MM.1S (cell line): ENCODE measurements at regions not wholly inside any gene's neighbourhood (a gene's known extent, or its start where the extent isn't known, plus 50 kb on each side); places are given as distances from the start of the nearest gene placed in this dataset.
"Not testable (repeated sequence)": the region's sequence is repeated elsewhere in the genome, so short reads cannot be mapped to it uniquely, and the experiment has no call there.

Source experiments
- DNase-seq: peaks from one replicate; pipeline ENCODE4 v3.0.0-alpha.2; 2015
- H2AFZ ChIP-seq: fragments of 300-600 bp; sonication (generic); 2 replicates; pipeline ENCODE4 v1.6.0; 2016; ENCODE audit warnings: antibody characterized with exemption, low read length
- H3F3A ChIP-seq: fragments of 300-600 bp; sonication (generic); 2 replicates; pipeline ENCODE4 v1.6.1; 2016; ENCODE audit warnings: mild to moderate bottlenecking, antibody characterized with exemption, low read length, moderate library complexity, mixed read lengths; ENCODE audit not compliant: insufficient read depth
- H3K27ac ChIP-seq: fragments of 300-600 bp; sonication (generic); 2 replicates; pipeline ENCODE4 v1.5.1; 2016; ENCODE audit warnings: mild to moderate bottlenecking, low read length
- H3K27me3 ChIP-seq: fragments of 300-600 bp; sonication (generic); replicated peaks from 2 replicates; pipeline ENCODE4 v1.6.0; 2016; ENCODE audit warnings: low read length; ENCODE audit not compliant: insufficient read depth
- H3K36me3 ChIP-seq: fragments of 300-600 bp; sonication (generic); replicated peaks from 2 replicates; pipeline ENCODE4 v1.6.1; 2016; ENCODE audit warnings: mild to moderate bottlenecking, low read length, mixed read lengths; ENCODE audit not compliant: insufficient read depth
- H3K4me1 ChIP-seq: fragments of 300-600 bp; sonication (generic); 2 replicates; pipeline ENCODE4 v1.6.1; 2016; ENCODE audit warnings: low read length, mixed read lengths
- H3K4me2 ChIP-seq: fragments of 300-600 bp; sonication (generic); 2 replicates; pipeline ENCODE4 v1.6.0; 2016; ENCODE audit warnings: low read depth, low read length
- H3K4me3 ChIP-seq: fragments of 300-600 bp; sonication (generic); 2 replicates; pipeline ENCODE4 v1.5.1; 2016; ENCODE audit warnings: low read length, mixed read lengths
- H3K79me2 ChIP-seq: fragments of 300-600 bp; sonication (generic); 2 replicates; pipeline ENCODE4 v1.6.1; 2016; ENCODE audit warnings: mixed run types, low read length, mixed read lengths
- H3K9ac ChIP-seq: fragments of 300-600 bp; sonication (generic); 2 replicates; pipeline ENCODE4 v1.6.1; 2016; ENCODE audit warnings: low read length, mixed read lengths
- H3K9me2 ChIP-seq: fragments of 300-600 bp; sonication (generic); replicated peaks from 2 replicates; pipeline ENCODE4 v1.6.1; 2016; ENCODE audit warnings: mild to moderate bottlenecking, low read length, mixed read lengths; ENCODE audit not compliant: insufficient read depth
- H3K9me3 ChIP-seq: fragments of 300-600 bp; sonication (generic); replicated peaks from 2 replicates; pipeline ENCODE4 v1.6.1; 2016; ENCODE audit warnings: mild to moderate bottlenecking, low read length, mixed read lengths; ENCODE audit not compliant: insufficient read depth
- H4K20me1 ChIP-seq: fragments of 300-600 bp; sonication (generic); 2 replicates; pipeline ENCODE4 v1.6.1; 2016; ENCODE audit warnings: mild to moderate bottlenecking, low read length, moderate library complexity, mixed read lengths; ENCODE audit not compliant: insufficient read depth
- CTCF ChIP-seq: fragments of 300-600 bp; sonication (generic); IDR thresholded peaks from 2 replicates; pipeline ENCODE4 v1.5.1; 2016; ENCODE audit warnings: antibody characterized with exemption, low read length, mixed read lengths
- EZH2 ChIP-seq: fragments of 300-600 bp; sonication (generic); optimal IDR thresholded peaks from 2 replicates; pipeline ENCODE3; 2017; ENCODE audit warnings: low read depth, mild to moderate bottlenecking, antibody characterized with exemption, low read length, mixed read lengths
- EZH2phosphoT487 ChIP-seq: fragments of 300-600 bp; sonication (generic); IDR thresholded peaks from 2 replicates; pipeline ENCODE4 v1.6.1; 2018; ENCODE audit warnings: antibody characterized with exemption, low read length

GRCh38 chrX:25873196-25873595 lies 264.9 kb upstream of the MAGEB18 start:
- H3K27me3 ChIP-seq, result no peaks in the 10 kb centered on the region
- no peak overlapping the region for H3K27ac ChIP-seq
- no peaks in the 10 kb centered on the region for H3F3A ChIP-seq
- TF ChIP-seq EZH2, result no peak
- no peak for TF ChIP-seq CTCF
- TF ChIP-seq EZH2phosphoT487, result no peak
- no peak overlapping the region for H2AFZ ChIP-seq
- no peak overlapping the region for H3K9ac ChIP-seq
- no peaks in the 10 kb centered on the region for H3K36me3 ChIP-seq
- no peaks in the 10 kb centered on the region for H4K20me1 ChIP-seq
- H3K4me2 ChIP-seq, result no peak overlapping the region
- no peaks in the 10 kb centered on the region for H3K79me2 ChIP-seq
- H3K4me1 ChIP-seq, result no peaks in the 10 kb centered on the region
- H3K4me3 ChIP-seq, result no peak overlapping the region
- H3K9me3 ChIP-seq, result no peaks in the 10 kb centered on the region
- H3K9me2 ChIP-seq, result no peaks in the 10 kb centered on the region
- DNase-seq, result no peak

DNA sequence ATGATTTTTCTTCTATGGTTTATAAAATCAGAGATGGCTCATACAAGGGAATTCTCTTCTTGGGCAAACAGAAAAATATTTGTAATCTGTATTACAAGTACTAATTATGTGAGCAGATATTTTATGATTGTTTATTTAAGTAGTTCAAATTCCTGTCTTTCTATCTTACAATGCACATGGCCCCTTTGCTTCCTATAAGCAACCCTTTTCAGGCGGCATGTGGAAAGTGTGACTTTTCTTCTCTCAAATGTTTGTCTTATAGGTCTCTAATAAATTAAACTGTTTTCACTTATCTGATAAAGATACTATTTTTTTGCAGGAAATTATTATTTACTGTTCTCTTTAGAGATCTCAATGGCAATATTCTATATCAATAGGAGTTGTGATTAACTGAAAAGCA lies 259.3 kb upstream of the MAGEB18 start:
- H3F3A ChIP-seq, result no peaks in the 10 kb centered on the region
- H3K9ac ChIP-seq, result no peak overlapping the region
- H3K36me3 ChIP-seq, result no peaks in the 10 kb centered on the region
- DNase-seq, result no peak
- H4K20me1 ChIP-seq, result no peaks in the 10 kb centered on the region
- H3K4me2 ChIP-seq, result no peak overlapping the region
- no peaks in the 10 kb centered on the region for H3K9me2 ChIP-seq
- H3K27me3 ChIP-seq, result no peaks in the 10 kb centered on the region
- H3K4me1 ChIP-seq, result no peaks in the 10 kb centered on the region
- no peaks in the 10 kb centered on the region for H3K79me2 ChIP-seq
- no peak overlapping the region for H3K27ac ChIP-seq
- TF ChIP-seq EZH2phosphoT487, result no peak
- no peak for TF ChIP-seq CTCF
- TF ChIP-seq EZH2, result no peak
- no peak overlapping the region for H2AFZ ChIP-seq
- H3K4me3 ChIP-seq, result no peak overlapping the region
- no peaks in the 10 kb centered on the region for H3K9me3 ChIP-seq

- not testable (repeated sequence) for H3K4me3 ChIP-seq, H3F3A ChIP-seq, H3K9ac ChIP-seq, H4K20me1 ChIP-seq, H3K36me3 ChIP-seq, H2AFZ ChIP-seq, H3K9me3 ChIP-seq, H3K9me2 ChIP-seq, H3K27ac ChIP-seq, H3K4me1 ChIP-seq, H3K79me2 ChIP-seq, H3K4me2 ChIP-seq, H3K27me3 ChIP-seq, DNase-seq
Observed at GRCh38 chrX:25882503-25882902, 255.6 kb upstream of the MAGEB18 start.

DNA sequence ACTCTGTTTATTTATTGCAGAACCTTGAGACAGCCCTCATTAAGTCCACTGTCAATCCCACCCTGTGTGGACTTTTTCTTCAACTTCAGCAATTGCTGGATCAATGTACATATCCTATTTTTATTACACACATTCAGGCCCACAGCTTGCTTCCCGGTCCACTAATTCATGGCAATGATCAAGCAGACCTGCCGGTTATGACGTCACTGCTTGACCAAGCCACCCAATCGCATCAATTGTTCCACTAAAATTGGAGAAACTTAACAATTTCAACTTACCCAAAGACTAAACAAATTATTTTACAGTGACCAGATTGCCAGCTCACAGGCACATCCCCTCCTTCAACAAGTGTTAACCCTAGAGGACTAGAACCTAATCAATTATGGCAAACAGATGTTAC lies 240.4 kb upstream of the MAGEB18 start:
- Histone ChIP-seq H3K9me3 (no peaks in the 10 kb centered on the region), H3K4me3 (no peak overlapping the region), H2AFZ (no peak overlapping the region), H3K9ac (no peak overlapping the region), H3K4me1 (no peaks in the 10 kb centered on the region), H3K36me3 (no peaks in the 10 kb centered on the region), H3F3A (no peaks in the 10 kb centered on the region), H4K20me1 (no peaks in the 10 kb centered on the region), H3K27me3 (no peaks in the 10 kb centered on the region), H3K79me2 (no peaks in the 10 kb centered on the region), H3K9me2 (no peaks in the 10 kb centered on the region), H3K27ac (no peak overlapping the region), H3K4me2 (no peak overlapping the region)
- TF ChIP-seq EZH2 (no peak), EZH2phosphoT487 (no peak)
- no peak for DNase-seq

DNA sequence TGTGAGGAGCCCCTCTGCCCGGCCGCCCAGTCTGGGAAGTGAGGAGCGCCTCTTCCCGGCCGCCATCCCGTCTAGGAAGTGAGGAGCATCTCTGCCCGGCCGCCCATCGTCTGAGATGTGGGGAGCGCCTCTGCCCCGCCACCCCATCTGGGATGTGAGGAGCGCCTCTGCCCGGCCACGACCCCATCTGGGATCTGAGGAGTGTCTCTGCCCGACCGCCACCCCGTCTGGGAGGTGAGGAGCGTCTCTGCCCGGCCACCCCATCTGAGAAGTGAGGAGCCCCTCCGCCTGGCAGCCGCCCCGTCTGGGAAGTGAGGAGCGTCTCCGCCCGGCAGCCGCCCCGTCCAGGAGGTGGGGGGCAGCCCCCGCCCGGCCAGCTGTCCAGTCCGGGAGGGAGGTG lies 232.4 kb upstream of the MAGEB18 start:
- not testable (repeated sequence) for H3K4me3 ChIP-seq, H4K20me1 ChIP-seq, H2AFZ ChIP-seq, DNase-seq, H3K27me3 ChIP-seq, H3K9me2 ChIP-seq, H3K36me3 ChIP-seq, H3K4me2 ChIP-seq, H3F3A ChIP-seq, H3K27ac ChIP-seq, H3K4me1 ChIP-seq, H3K79me2 ChIP-seq, H3K9me3 ChIP-seq, H3K9ac ChIP-seq
